Stimulated activated CD4-positive, alpha-beta T cell treated with anti-CD3 and anti-CD28 coated beads, Interleukin-2, amount 100 ng/mL, for 4 hours (primary cell): ENCODE measurements at regions not wholly inside any gene's neighbourhood (a gene's known extent, or its start where the extent isn't known, plus 50 kb on each side); places are given as distances from the start of the nearest gene placed in this dataset.
"Not testable (repeated sequence)": the region's sequence is repeated elsewhere in the genome, so short reads cannot be mapped to it uniquely, and the experiment has no call there.

Experiments used
- DNase-seq: peaks from one replicate; pipeline ENCODE4 v3.0.0-alpha.2; 2020; ENCODE audit warnings: low read depth

- no peak for DNase-seq
Measured at GRCh38 chr2:64743739-64744330, 90.1 kb upstream of the SERTAD2 start.

GRCh38 chr2:64745562-64745961 is 91.8 kb upstream of the SERTAD2 start:
- no peak for DNase-seq

GRCh38 chr2:64747690-64748091 is 94.0 kb upstream of the SERTAD2 start:
- DNase-seq: not testable (repeated sequence)

GRCh38 chr2:64748147-64748546 is 94.4 kb upstream of the SERTAD2 start:
- no peak for DNase-seq

GRCh38 chr2:64748561-64748960 is 94.8 kb upstream of the SERTAD2 start:
- DNase-seq: no peak

GRCh38 chr2:64749446-64749845 is 95.7 kb upstream of the SERTAD2 start:
- DNase-seq: no peak

GRCh38 chr2:64750001-64750816 is 96.5 kb upstream of the SERTAD2 start:
- DNase-seq: peak; percentile 36

- peak; percentile 97 for DNase-seq
Measured at GRCh38 chr2:64750817-64751285, 97.1 kb upstream of the SERTAD2 start.

- no peak for DNase-seq
Measured at GRCh38 chr2:64751286-64752260, 97.9 kb upstream of the SERTAD2 start.

GRCh38 chr2:64753399-64753798 is 99.7 kb upstream of the SERTAD2 start:
- DNase-seq: no peak

GRCh38 chr2:64754570-64754969 is 100.9 kb upstream of the SERTAD2 start:
- DNase-seq: no peak

- no peak for DNase-seq
Measured at GRCh38 chr2:64757126-64757525, 103.4 kb upstream of the SERTAD2 start.

GRCh38 chr2:64760128-64760527 is 106.4 kb upstream of the SERTAD2 start:
- no peak for DNase-seq

GRCh38 chr2:64762301-64762997 is 108.7 kb upstream of the SERTAD2 start:
- DNase-seq: no peak

- DNase-seq: no peak
Measured at GRCh38 chr2:64763126-64763525, 109.4 kb upstream of the SERTAD2 start.

GRCh38 chr2:64765160-64765805 is 111.6 kb upstream of the SERTAD2 start:
- DNase-seq: no peak

- DNase-seq: no peak
Measured at GRCh38 chr2:64766841-64767669, 113.3 kb upstream of the SERTAD2 start.

GRCh38 chr2:64767670-64768468 is 114.2 kb upstream of the SERTAD2 start:
- DNase-seq: peak; percentile 67

GRCh38 chr2:64768491-64769005 is 114.8 kb upstream of the SERTAD2 start:
- DNase-seq: no peak
